Natural killer cell (primary cell): ENCODE measurements at regions not wholly inside any gene's neighbourhood (a gene's known extent, or its start where the extent isn't known, plus 50 kb on each side); places are given as distances from the start of the nearest gene placed in this dataset.

Source experiments
- ATAC-seq, 3 donors: fragments of 150-1000 bp in 2 of 3; fragments of 200-7000 bp in 1 of 3; cut with Tn5 transposase; 1 replicate in 1 of 3; 2 replicates in 2 of 3; pipeline ENCODE4 v1.10.0; 2021; ENCODE audit warnings: mild to moderate bottlenecking in 2 of 3, moderate library complexity in 2 of 3
- DNase-seq, 2 donors: peaks; one replicate each; pipeline versions ENCODE4 v3.0.0 to v3.0.0-alpha.2; 2013 to 2021; ENCODE audit warnings: mixed read lengths in 1 of 2
- H3K27ac ChIP-seq: one replicate; pipeline ENCODE4 v1.5.1; 2013; ENCODE audit warnings: mild to moderate bottlenecking, low read length
- H3K27me3 ChIP-seq: one replicate; pipeline ENCODE4 v1.6.1; 2013; ENCODE audit warnings: low read length; ENCODE audit not compliant: control insufficient read depth, insufficient read depth
- H3K36me3 ChIP-seq: one replicate; pipeline ENCODE4 v1.6.1; 2013; ENCODE audit warnings: low read length; ENCODE audit not compliant: control insufficient read depth, insufficient read depth
- H3K4me1 ChIP-seq: one replicate; pipeline ENCODE4 v1.6.1; 2013; ENCODE audit warnings: low read length; ENCODE audit not compliant: control insufficient read depth, insufficient read depth
- H3K4me3 ChIP-seq: one replicate; pipeline ENCODE4 v1.5.1; 2013; ENCODE audit warnings: low read length
- H3K9me3 ChIP-seq: one replicate; pipeline ENCODE4 v1.6.1; 2013; ENCODE audit warnings: low read length; ENCODE audit not compliant: control insufficient read depth, insufficient read depth
- H3K27ac Mint-ChIP-seq, 2 donors: one replicate each; pipeline ENCODE4 v1.8.0; 2022; ENCODE audit warnings: mild to moderate bottlenecking in 2 of 2, mixed read lengths in 2 of 2, moderate library complexity in 1 of 2
- H3K27me3 Mint-ChIP-seq, 2 donors: one replicate each; pipeline ENCODE4 v1.8.0; 2022; ENCODE audit warnings: low read depth in 2 of 2, mixed read lengths in 2 of 2
- H3K36me3 Mint-ChIP-seq: one replicate; pipeline ENCODE4 v1.8.0; 2022; ENCODE audit warnings: mixed read lengths
- H3K4me1 Mint-ChIP-seq, 2 donors: one replicate each; pipeline ENCODE4 v1.8.0; 2022; ENCODE audit warnings: mixed read lengths in 2 of 2
- H3K4me3 Mint-ChIP-seq: one replicate; pipeline ENCODE4 v1.8.0; 2022; ENCODE audit warnings: mild to moderate bottlenecking, moderate library complexity, mixed read lengths
- H3K9me3 Mint-ChIP-seq, 2 donors: one replicate each; pipeline ENCODE4 v1.8.0; 2022; ENCODE audit warnings: mixed read lengths in 2 of 2
- WGBS: methylation state at CpG from one replicate; pipeline ENCODE4 v1.1.7; 2013; ENCODE audit warnings: missing lambda C conversion rate; ENCODE audit not compliant: insufficient coverage; 5-methylcytosine and 5-hydroxymethylcytosine counted together
- intact Hi-C: fragments of 100-400 bp; cut with micrococcal nuclease; formaldehyde crosslinking; loops from one replicate; pipeline ENCODE4 v1.14.2; 2022
- TF ChIP-seq, protein P1 (sequence below): fragments of 200-600 bp; IDR thresholded peaks from one replicate; pipeline ENCODE4 v1.8.0; 2022; ENCODE audit warnings: antibody characterized with exemption

DNA sequence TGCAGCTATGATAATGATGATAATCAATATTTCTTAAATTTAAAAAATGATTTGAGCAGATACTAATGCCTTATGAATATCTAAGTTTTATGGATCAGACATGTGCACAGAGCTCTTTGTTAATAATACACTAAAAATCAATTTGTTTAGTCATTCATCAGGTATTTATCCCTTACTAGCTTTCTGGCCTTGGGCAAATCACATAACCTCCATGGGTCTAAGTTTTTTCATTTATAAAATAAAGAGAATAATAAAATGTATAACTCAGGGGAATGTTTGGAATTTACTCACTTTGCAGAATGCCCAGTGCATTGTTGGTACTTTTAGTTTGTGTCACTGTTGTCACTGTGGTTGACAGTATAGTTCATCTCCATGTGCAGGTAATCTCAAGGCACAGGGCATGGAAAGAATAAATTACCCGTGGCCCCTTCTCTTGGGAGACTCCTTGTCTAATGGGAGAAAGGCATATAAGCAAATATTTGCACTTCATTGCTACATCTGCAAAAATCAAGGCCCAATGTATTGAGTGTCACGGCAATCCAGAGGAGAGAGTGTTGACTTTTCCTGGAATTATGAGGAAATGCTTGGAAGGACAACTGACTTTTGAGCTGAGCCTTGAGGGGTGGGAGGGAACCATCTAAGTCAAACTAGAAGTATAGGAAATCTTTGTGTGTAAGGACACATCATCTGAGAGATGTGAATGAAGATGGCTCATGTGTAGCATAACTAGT, 64.7 kb upstream of the CTTNBP2 start:
- Histone ChIP-seq H3K4me3 (no peak overlapping the region), H3K4me1 (no peaks in the 10 kb centered on the region), H3K36me3 (no peaks in the 10 kb centered on the region), H3K9me3 (no peaks in the 10 kb centered on the region), H3K27ac (no peak overlapping the region), H3K27me3 (no peaks in the 10 kb centered on the region)
- H3K4me1 Mint-ChIP-seq: no peaks in the 10 kb centered on the region
- ATAC-seq: no peak
- H3K27me3 Mint-ChIP-seq: no peaks in the 10 kb centered on the region
- 85% methylated on average over 2 of the region's 2 CpGs for WGBS
- peaks cover 4 to 7% of the 10 kb centered on the region in 2 donors for H3K9me3 Mint-ChIP-seq
- DNase-seq: no peak
- no peaks in the 10 kb centered on the region for H3K36me3 Mint-ChIP-seq
- no peak overlapping the region for H3K27ac Mint-ChIP-seq
- intact Hi-C loops: no loop called here
- TF ChIP-seq, protein P1, sequence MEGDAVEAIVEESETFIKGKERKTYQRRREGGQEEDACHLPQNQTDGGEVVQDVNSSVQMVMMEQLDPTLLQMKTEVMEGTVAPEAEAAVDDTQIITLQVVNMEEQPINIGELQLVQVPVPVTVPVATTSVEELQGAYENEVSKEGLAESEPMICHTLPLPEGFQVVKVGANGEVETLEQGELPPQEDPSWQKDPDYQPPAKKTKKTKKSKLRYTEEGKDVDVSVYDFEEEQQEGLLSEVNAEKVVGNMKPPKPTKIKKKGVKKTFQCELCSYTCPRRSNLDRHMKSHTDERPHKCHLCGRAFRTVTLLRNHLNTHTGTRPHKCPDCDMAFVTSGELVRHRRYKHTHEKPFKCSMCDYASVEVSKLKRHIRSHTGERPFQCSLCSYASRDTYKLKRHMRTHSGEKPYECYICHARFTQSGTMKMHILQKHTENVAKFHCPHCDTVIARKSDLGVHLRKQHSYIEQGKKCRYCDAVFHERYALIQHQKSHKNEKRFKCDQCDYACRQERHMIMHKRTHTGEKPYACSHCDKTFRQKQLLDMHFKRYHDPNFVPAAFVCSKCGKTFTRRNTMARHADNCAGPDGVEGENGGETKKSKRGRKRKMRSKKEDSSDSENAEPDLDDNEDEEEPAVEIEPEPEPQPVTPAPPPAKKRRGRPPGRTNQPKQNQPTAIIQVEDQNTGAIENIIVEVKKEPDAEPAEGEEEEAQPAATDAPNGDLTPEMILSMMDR: no peak
- H3K4me3 Mint-ChIP-seq: no peak overlapping the region

DNA sequence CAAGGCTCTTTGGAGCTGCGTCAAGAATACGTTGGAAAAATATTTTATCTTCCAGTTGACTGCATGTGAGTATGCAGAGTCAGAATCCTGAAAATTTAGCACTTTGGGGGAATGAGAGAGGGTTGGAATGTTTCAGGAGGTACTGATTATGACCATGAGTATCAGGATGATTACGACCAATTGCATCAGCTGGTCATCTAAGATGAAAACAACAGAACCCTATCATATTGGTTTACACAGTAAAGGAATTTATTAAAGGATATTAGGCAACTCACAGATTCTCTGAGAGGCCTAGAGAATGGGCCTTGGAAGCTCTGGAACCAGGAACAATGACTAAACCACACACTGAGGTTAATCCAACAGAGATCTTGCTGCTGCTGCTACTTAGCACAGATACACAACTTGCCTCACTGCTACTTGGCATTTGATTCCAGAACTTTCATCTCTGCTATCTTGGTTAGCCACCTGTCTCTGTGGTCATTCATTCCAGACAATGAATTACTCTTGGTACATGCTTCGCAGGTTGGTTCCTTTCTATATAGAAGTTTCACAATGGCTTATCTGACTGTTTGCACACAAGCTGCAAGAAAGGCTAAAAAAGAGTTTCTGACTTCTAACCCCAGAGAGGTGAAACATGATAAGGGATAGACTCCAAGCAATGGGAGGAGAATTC, 68.0 kb upstream of the CTTNBP2 start:
- ATAC-seq: no peak
- Mint-ChIP-seq H3K36me3 (no peaks in the 10 kb centered on the region), H3K27me3 (no peaks in the 10 kb centered on the region), H3K4me3 (no peak overlapping the region), H3K9me3 (peaks cover 6 to 7% of the 10 kb centered on the region in 2 donors), H3K4me1 (no peaks in the 10 kb centered on the region), H3K27ac (no peak overlapping the region)
- Histone ChIP-seq H3K27ac (no peak overlapping the region), H3K9me3 (no peaks in the 10 kb centered on the region), H3K4me3 (no peak overlapping the region), H3K4me1 (no peaks in the 10 kb centered on the region), H3K27me3 (no peaks in the 10 kb centered on the region), H3K36me3 (no peaks in the 10 kb centered on the region)
- WGBS: 74% methylated on average over 3 of the region's 4 CpGs
- DNase-seq: no peak
- intact Hi-C loops: no loop called here
- TF ChIP-seq, protein P1: no peak

DNA sequence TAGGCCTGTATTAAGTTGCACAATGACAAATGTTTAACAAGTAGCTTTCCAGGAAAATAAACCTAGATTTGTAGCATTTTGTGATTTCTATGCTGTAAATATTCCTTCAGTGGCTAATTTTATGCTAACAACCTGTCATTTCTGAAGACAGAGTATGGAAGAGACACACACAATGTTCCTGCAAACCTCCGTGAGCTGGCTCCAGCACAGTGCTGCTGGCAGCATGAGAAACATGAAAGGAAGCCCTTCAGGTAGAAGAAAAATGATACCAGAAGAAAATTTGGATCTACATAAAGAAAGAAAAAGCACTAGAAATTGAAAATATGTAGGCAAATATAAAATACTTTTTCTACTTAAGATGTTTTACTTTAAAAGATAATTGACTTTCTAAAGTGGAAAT, 69.5 kb upstream of the CTTNBP2 start:
- intact Hi-C loops: no loop called here
- TF ChIP-seq, protein P1: no peak
- Mint-ChIP-seq H3K36me3 (no peaks in the 10 kb centered on the region), H3K9me3 (peaks cover 6 to 7% of the 10 kb centered on the region in 2 donors), H3K4me3 (no peak overlapping the region), H3K4me1 (no peaks in the 10 kb centered on the region), H3K27ac (no peak overlapping the region), H3K27me3 (no peaks in the 10 kb centered on the region)
- Histone ChIP-seq H3K27me3 (no peaks in the 10 kb centered on the region), H3K27ac (no peak overlapping the region), H3K36me3 (no peaks in the 10 kb centered on the region), H3K9me3 (no peaks in the 10 kb centered on the region), H3K4me3 (no peak overlapping the region), H3K4me1 (no peaks in the 10 kb centered on the region)
- DNase-seq: no peak
- 87% methylated on average over 1 of the region's 1 CpG for WGBS
- no peak for ATAC-seq
